Osteoblast (primary cell): ENCODE measurements at regions not wholly inside any gene's neighbourhood (a gene's known extent, or its start where the extent isn't known, plus 50 kb on each side); places are given as distances from the start of the nearest gene placed in this dataset.
"Not testable (repeated sequence)": the region's sequence is repeated elsewhere in the genome, so short reads cannot be mapped to it uniquely, and the experiment has no call there.

Experiments
- DNase-seq: peaks from one replicate; pipeline ENCODE4 v3.0.0; 2011; ENCODE audit warnings: low spot score, mixed read lengths; ENCODE audit not compliant: insufficient read length; ENCODE audit errors: missing footprints
- H2AFZ ChIP-seq: 2 replicates; pipeline ENCODE4 v1.6.0; 2011; ENCODE audit warnings: mild to moderate bottlenecking, low read length
- H3K27ac ChIP-seq: 2 replicates; pipeline ENCODE4 v1.5.1; 2011; ENCODE audit warnings: mild to moderate bottlenecking, low read depth, low read length, moderate library complexity
- H3K27me3 ChIP-seq: 2 replicates; pipeline ENCODE4 v1.6.0; 2012; ENCODE audit warnings: mild to moderate bottlenecking, control low read depth, inconsistent platforms, low read length, moderate library complexity; ENCODE audit not compliant: insufficient read depth
- H3K36me3 ChIP-seq: 2 replicates; pipeline ENCODE4 v1.5.1; 2011; ENCODE audit warnings: mild to moderate bottlenecking, low read length, control low read depth, moderate library complexity; ENCODE audit not compliant: insufficient read depth
- H3K4me1 ChIP-seq: 2 replicates; pipeline ENCODE4 v1.5.1; 2011; ENCODE audit warnings: mild to moderate bottlenecking, low read length, control low read depth, moderate library complexity; ENCODE audit not compliant: insufficient read depth
- H3K4me2 ChIP-seq: 2 replicates; pipeline ENCODE4 v1.6.0; 2011; ENCODE audit warnings: mild to moderate bottlenecking, low read length; ENCODE audit not compliant: insufficient read depth
- H3K4me3 ChIP-seq: fragments of 200-600 bp; sonication (generic); 3 replicates; pipeline ENCODE4 v1.5.1; 2012; ENCODE audit warnings: mild to moderate bottlenecking, low read length, inconsistent platforms; ENCODE audit not compliant: insufficient read depth
- H3K79me2 ChIP-seq: 2 replicates; pipeline ENCODE4 v1.6.0; 2012; ENCODE audit warnings: mild to moderate bottlenecking, low read length, control low read depth, inconsistent platforms; ENCODE audit not compliant: insufficient read depth
- H3K9me3 ChIP-seq: 2 replicates; pipeline ENCODE4 v1.5.1; 2011; ENCODE audit warnings: low read depth, low read length, control low read depth
- H4K20me1 ChIP-seq: 2 replicates; pipeline ENCODE4 v1.6.0; 2012; ENCODE audit warnings: mild to moderate bottlenecking, low read length, control low read depth; ENCODE audit not compliant: insufficient read depth
- TF ChIP-seq, protein P1 (sequence below): IDR thresholded peaks from 2 replicates; pipeline ENCODE4 v1.5.1; 2011; ENCODE audit warnings: mild to moderate bottlenecking, low read depth, low read length, moderate library complexity; ENCODE audit errors: extremely low read depth

DNA sequence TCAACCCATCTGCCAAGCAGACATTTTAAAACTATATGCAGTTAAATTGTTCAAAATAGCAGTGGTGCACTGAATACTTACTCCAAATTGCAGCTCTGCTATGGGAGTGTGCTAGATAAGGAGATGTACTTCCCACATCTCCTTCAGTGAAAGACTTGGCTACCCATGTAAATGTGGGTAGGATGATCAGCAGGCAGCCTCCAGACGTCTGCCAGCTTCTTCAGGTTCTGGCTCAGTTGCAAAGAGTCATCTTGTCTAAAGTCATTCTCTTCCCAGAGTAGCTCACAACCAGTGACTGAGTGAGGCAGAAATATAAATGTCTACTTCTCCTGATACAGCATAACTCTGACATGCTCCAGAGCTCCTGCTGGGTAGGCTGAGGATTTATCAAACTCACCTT is 1050.0 kb upstream of the CDH10 start:
- H3K9me3 ChIP-seq, result no peaks in the 10 kb centered on the region
- no peak overlapping the region for H3K4me3 ChIP-seq
- no peaks in the 10 kb centered on the region for H3K27me3 ChIP-seq
- TF ChIP-seq, protein P1, sequence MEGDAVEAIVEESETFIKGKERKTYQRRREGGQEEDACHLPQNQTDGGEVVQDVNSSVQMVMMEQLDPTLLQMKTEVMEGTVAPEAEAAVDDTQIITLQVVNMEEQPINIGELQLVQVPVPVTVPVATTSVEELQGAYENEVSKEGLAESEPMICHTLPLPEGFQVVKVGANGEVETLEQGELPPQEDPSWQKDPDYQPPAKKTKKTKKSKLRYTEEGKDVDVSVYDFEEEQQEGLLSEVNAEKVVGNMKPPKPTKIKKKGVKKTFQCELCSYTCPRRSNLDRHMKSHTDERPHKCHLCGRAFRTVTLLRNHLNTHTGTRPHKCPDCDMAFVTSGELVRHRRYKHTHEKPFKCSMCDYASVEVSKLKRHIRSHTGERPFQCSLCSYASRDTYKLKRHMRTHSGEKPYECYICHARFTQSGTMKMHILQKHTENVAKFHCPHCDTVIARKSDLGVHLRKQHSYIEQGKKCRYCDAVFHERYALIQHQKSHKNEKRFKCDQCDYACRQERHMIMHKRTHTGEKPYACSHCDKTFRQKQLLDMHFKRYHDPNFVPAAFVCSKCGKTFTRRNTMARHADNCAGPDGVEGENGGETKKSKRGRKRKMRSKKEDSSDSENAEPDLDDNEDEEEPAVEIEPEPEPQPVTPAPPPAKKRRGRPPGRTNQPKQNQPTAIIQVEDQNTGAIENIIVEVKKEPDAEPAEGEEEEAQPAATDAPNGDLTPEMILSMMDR, result no peak
- H3K4me1 ChIP-seq, result no peaks in the 10 kb centered on the region
- H2AFZ ChIP-seq, result no peak overlapping the region
- no peak for DNase-seq
- no peaks in the 10 kb centered on the region for H4K20me1 ChIP-seq
- no peaks in the 10 kb centered on the region for H3K36me3 ChIP-seq
- H3K79me2 ChIP-seq, result no peaks in the 10 kb centered on the region
- H3K27ac ChIP-seq, result no peak overlapping the region
- H3K4me2 ChIP-seq, result no peak overlapping the region

DNA sequence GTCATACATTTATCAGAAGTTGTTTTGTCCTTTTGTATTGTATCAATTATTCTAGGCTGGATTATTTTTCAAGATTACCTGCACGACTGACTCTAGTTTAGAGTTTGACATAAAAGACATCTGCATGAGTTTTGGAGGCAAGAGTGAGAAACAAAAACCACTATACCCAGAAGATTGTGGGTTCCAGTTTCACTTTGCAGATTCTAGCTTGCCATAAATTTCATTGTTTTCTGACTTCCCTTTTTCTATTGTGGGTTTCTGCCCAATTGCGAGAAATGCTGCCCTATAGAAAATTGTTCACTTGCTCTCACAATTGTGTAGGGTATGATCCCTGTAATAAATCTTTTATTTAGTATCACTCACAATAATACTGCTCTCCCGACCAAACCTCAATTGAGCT is 1043.4 kb upstream of the CDH10 start:
- H3K4me1 ChIP-seq, result no peaks in the 10 kb centered on the region
- H4K20me1 ChIP-seq, result no peaks in the 10 kb centered on the region
- no peaks in the 10 kb centered on the region for H3K79me2 ChIP-seq
- H3K9me3 ChIP-seq, result no peaks in the 10 kb centered on the region
- no peak overlapping the region for H3K27ac ChIP-seq
- H2AFZ ChIP-seq, result no peak overlapping the region
- no peaks in the 10 kb centered on the region for H3K36me3 ChIP-seq
- no peak overlapping the region for H3K4me3 ChIP-seq
- no peak overlapping the region for H3K4me2 ChIP-seq
- TF ChIP-seq, protein P1, result no peak
- no peaks in the 10 kb centered on the region for H3K27me3 ChIP-seq
- no peak for DNase-seq

DNA sequence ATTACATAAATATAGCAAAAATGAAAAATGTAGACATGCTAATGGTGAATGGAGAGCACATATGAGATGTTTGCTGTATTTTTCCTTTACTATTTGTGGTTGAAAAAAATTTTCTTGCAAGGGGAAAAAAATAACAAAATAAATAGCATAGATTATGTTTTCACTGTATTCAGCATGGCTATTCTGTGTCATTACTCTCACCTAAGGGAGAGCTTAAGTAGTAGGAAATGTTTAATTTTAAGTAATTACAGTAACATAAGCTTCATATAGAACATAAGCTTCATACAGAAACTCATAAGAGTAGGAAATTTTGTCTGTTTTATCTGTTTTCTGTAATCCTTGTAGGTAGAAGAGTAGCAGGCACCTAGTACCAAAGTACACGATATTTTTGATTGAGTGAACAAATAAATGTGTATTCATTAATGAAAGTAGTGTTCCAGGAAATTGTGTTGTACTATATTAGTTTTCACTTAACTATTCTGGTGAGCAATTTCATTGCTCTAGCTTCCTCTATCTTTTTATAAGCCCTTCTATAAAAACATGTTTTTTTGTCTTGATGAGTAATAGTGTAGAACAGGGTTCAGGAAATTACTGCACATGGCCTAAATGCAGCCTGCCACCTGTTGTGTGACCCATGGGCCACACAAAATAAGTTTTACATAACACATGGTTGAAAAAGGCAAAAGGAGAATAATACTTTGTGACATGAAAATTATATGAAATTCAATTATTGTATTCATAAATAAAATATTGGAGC is 1025.0 kb upstream of the CDH10 start:
- Histone ChIP-seq H3K4me1 (no peaks in the 10 kb centered on the region), H2AFZ (no peak overlapping the region), H3K79me2 (no peaks in the 10 kb centered on the region), H3K36me3 (no peaks in the 10 kb centered on the region), H3K4me2 (no peak overlapping the region), H3K9me3 (no peaks in the 10 kb centered on the region), H3K4me3 (no peak overlapping the region), H3K27me3 (no peaks in the 10 kb centered on the region), H4K20me1 (no peaks in the 10 kb centered on the region), H3K27ac (no peak overlapping the region)
- TF ChIP-seq, protein P1, result no peak
- DNase-seq, result no peak

DNA sequence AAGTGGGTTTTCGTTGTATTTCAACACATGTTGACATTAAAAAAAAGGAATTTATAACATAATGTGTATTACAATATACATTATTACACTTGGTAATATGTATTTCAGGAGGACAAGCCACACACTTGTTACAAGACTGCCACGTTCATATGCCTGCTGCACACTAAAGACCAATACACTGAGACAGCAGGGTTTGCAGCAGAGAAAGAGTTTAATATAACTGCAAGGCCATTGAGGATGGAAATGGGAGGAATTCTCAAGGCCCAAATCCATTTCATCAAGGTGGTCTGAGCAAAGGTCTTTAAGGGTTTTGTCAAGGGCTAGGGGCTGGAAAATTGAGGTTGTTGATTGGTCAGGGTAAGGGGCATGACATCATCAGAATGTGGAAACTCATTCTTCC is 1017.8 kb upstream of the CDH10 start:
- Histone ChIP-seq H4K20me1 (no peaks in the 10 kb centered on the region), H3K79me2 (no peaks in the 10 kb centered on the region), H3K27ac (no peak overlapping the region), H3K4me3 (no peak overlapping the region), H2AFZ (no peak overlapping the region), H3K4me1 (no peaks in the 10 kb centered on the region), H3K9me3 (no peaks in the 10 kb centered on the region), H3K4me2 (no peak overlapping the region), H3K27me3 (no peaks in the 10 kb centered on the region), H3K36me3 (no peaks in the 10 kb centered on the region)
- TF ChIP-seq, protein P1, result no peak
- DNase-seq, result no peak

DNA sequence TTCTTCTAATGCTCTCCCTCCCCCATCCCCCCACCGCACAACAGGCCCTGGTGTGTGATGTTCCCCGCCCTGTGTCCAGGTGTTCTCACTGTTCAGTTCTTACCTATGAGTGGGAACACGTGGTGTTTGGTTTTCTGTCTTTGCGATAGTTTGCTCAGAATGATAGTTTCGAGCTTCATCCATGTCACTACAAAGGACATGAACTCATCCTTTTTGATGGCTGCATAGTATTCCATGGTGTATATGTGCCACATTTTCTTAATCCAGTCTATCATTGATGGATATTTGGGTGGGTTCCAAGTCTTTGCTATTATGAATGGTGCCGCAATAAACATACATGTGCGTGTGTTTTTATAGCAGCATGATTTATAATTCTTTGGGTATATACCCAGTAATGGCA is 1005.5 kb upstream of the CDH10 start:
- H3K4me3 ChIP-seq, H3K4me1 ChIP-seq, H4K20me1 ChIP-seq, H3K4me2 ChIP-seq, H3K9me3 ChIP-seq, H3K36me3 ChIP-seq, H3K79me2 ChIP-seq, H2AFZ ChIP-seq, H3K27me3 ChIP-seq, DNase-seq, H3K27ac ChIP-seq: not testable (repeated sequence)
